Neural progenitor cell (in vitro differentiated cells): ENCODE measurements at regions not wholly inside any gene's neighbourhood (a gene's known extent, or its start where the extent isn't known, plus 50 kb on each side); places are given as distances from the start of the nearest gene placed in this dataset.

Source experiments
- CTCF ChIP-seq: fragments of 200-600 bp; sonication (generic); IDR thresholded peaks from 2 replicates; pipeline ENCODE4 v1.5.1; 2017; ENCODE audit warnings: antibody characterized with exemption, mild to moderate bottlenecking
- EZH2 ChIP-seq: fragments of 200-600 bp; sonication (generic); IDR thresholded peaks from 2 replicates; pipeline ENCODE4 v1.6.1; 2017; ENCODE audit warnings: antibody characterized with exemption, mild to moderate bottlenecking, moderate library complexity

- no peak for TF ChIP-seq CTCF
- TF ChIP-seq EZH2, result no peak
Observed at GRCh38 chr20:50450493-50450826, 59.7 kb upstream of the PTPN1 start.
